NCI-H69 (cell line): ENCODE measurements at regions not wholly inside any gene's neighbourhood (a gene's known extent, or its start where the extent isn't known, plus 50 kb on each side); places are given as distances from the start of the nearest gene placed in this dataset.
"Not testable (repeated sequence)": the region's sequence is repeated elsewhere in the genome, so short reads cannot be mapped to it uniquely, and the experiment has no call there.

Experiments
- DNase-seq: peaks from one replicate; lab custom pipeline; 2025; lab: John Stamatoyannopoulos, UW

DNA sequence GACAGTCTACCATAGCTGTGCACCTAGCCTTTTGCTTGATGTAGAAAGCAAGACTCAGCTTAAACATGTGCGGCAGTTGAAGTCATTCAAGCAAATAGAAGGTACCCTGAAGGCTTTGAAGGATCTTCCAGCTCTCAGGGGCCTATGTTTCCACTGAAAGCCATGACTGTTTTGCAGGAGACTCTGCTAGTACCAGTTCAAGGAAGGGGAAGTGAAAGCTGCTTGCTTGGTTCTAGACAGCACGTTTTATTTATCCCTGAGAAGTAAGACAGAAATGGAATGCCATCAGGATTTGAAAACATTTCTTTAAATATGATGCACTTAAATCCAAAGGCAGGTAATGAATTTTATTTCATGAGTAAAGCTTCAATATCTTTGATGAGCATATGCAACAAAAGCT, 311.4 kb downstream of the PDCD6IP start:
- no peak for DNase-seq

DNA sequence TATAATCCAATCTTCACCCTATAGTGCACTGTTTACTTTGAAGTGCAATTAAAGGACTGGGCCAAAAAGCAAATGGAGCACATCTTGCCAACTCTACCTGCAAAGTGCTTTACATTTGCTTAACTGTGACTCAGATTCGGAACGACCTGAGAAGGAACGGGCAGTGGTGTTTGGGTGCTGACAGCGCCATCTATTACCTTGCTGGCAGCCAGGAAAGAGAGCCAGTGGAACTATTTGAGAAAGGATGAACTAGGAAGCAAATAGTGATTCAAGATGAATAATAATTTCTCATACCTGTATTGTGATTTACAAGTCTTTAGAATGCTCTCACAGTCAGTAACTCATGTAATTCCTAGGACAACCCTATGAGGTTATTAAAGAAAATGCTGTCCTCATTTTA, 312.9 kb downstream of the PDCD6IP start:
- peak; percentile 71 for DNase-seq

DNA sequence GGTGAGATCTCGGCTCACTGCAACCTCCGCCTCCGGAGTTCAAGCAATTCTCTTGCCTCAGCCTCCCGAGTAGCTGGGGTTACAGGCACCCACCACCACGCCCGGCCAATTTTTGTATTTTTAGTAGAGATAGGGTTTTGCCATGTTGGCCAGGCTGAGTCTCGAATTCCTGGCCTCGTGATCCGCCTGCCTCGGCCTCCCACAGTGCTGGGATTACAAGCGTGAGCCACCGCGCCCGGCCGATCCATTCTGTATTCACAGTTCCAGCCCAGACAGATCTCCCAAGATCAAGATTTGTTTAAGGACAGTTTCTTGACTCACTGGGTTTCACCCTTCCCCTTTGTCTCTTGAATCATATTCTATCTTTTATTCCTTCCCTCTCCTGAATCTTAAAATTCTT, 313.8 kb downstream of the PDCD6IP start:
- not testable (repeated sequence) for DNase-seq

DNA sequence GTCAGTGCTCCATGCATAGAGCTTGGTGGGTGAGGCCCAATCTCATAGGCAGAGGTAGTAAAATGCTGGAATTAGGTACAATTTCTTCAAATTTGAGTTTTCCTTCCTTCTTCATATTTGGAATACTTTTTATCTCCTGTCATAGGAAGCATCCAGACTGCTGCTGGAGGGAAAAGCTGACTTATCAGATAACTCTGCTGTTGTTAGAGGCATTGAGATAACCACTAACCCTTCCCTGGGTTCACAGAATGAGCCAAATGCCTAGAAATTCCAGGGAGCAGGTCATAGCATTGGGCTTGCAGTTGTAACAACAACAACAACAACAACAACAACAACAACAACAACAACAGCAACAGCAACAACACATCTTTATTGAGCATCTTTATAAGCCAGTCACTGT, 332.7 kb downstream of the PDCD6IP start:
- DNase-seq, result no peak

DNA sequence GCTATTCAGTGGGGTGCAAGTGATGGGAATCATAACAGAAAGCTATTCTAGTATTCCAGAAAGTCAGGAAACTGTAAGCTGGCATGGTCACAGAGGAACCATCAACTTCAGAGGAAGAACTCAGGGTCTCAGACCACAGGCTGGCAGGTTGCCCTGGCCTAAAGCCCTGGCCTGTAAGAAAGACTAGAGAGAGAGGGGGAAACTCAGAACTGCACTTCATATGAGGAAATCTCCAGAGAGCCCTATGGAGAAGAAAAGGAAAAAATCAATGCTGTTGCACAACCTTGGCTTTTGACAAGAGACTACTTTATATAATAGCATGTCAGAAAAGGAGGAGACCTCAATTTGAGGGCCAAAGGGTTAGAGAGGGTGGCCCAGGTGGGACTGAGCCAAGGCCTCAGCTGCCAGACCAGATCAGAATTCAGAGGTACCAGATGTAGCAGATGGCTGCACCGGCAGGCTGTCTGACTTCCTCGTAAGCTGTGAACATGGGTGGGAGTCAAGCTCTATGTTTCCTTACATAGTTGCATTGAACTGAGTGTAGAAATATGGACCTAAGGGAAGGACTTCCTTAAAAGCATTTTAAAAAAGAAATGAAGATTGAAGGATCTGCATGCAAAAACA, 333.8 kb downstream of the PDCD6IP start:
- DNase-seq, result peak; percentile 34

DNA sequence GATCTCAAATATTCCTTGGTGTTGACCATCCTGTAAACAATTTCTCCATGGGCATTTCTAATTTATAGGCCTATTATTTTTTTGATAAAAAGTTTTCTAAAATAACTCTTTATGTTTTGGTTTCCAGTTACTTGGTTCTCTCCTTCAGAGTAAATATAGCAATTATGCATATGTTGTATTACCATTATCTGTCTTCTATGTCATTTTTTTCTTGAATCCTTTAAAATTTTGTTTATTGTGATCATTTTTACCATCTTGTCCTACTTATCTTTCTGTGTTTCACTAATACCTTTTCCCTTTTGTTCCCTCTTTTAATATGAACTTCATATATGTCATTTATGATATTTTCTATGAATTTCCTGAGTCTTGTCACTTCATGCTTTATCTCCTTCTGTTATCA, 341.1 kb downstream of the PDCD6IP start:
- no peak for DNase-seq

DNA sequence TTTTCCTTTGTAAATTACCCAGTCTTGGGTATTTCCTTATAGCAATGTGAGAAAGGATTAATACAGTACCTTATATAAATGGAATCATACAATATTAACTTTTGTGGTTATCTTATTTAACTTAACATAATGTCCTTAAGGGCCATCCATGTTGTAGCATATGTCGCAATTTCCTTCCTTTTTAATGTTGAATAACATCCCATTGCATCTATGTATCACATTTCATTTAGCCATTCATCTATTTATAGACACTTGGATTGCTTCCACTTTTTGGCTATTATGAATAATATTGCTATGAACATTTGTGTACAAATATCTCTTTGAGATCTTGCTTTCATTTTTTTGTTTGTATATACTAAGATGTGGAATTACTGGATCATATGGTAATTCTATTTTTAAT, 342.2 kb downstream of the PDCD6IP start:
- no peak for DNase-seq

DNA sequence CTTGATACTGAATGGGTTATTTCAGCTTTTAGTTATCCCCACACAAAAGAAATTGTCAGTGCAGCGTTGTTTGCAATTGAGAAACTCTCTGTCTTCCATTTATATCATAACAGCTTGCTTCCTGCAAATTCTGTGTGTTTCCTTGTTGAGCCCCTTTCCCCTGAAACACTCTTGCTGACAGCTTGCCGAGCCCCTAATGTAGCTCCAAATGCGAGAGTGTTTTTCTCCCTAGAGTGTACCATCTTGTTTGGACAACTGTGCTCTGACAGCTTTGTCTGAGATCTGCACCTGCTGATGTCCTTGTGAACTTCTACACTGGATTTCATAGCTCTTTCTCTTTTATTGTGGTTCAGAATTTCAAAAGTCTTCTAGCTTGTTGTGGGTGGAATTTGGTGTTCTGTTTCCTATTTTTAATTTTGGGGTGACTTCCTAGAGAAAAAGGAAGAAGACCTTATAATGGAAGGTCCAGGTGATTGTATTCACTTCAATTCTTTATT, 343.5 kb downstream of the PDCD6IP start:
- no peak for DNase-seq

DNA sequence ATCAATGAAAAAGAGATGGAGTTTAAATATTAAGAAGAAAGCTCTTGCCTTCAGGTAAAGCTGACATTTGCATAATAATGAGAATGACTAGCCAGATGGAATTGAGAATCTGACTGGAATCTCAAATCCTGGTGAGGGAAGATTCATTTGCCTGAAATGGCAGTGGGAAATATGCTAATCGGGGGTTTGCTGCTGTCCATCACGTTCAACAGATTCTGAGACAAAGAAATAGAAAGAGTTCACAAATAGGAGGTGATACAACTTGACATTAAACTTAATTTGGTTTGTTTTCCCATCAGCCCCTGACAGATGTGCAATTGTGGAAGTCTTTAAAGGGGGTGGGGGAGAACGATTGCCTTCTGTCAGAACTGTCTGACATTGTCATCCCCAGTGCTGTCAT, 347.4 kb downstream of the PDCD6IP start:
- DNase-seq, result peak; percentile 30

DNA sequence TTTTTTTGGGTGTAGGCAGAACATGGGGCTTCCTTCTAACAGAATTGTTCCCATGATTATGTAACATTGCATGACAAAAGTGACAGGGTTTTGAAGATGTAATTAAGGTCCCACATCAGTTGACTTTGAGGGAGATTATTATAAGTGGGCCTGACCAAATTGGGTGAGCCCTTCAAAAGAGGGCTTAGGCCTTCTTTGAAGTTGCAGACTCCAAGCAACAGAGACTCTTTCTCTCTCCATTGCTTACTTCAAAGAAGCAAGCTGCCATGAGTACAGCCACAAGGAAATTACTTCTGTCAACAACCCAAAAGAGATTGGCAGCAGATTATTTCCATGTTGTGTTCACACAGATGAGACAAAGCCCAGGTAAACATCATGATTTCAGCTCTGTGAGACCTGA, 348.2 kb downstream of the PDCD6IP start:
- no peak for DNase-seq

DNA sequence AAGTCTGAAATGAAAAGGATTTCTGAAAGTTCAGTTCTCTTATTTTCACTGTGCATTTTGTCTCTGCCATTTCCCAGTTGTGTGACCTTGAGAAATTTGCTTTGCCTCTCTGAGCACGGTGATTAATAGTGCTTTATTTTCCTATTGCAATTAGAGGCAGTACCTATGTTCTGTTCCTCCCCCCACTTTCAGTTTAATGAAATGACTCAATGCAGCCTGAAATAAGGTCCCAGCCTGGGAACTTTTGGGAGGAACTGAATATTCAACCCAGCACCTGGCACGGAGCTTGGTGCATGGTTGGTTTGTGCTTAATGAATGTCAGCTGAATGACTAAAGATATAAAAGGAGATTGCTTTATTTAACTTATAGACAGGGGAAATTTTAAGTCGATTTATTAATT, 352.6 kb downstream of the PDCD6IP start:
- DNase-seq, result no peak

DNA sequence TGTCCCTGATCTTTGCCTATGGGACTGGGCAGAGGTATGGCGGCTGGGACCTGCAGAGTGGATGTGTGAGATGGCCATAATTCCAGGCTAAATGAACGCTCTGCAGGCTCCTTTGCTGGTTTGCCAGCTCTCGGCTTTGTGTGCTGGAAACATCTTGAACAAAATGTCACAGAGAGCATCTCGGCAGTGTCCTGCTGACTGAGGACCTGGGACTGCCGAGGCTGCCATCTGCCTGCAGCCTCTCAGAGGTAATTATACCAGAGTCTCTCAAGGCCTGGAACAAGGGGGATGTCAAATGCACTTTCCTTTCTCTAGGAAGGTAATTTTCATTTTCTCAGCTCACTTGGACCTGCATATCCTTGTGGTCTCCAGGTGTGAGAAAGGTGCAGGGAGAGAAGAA, 354.2 kb downstream of the PDCD6IP start:
- DNase-seq, result no peak

DNA sequence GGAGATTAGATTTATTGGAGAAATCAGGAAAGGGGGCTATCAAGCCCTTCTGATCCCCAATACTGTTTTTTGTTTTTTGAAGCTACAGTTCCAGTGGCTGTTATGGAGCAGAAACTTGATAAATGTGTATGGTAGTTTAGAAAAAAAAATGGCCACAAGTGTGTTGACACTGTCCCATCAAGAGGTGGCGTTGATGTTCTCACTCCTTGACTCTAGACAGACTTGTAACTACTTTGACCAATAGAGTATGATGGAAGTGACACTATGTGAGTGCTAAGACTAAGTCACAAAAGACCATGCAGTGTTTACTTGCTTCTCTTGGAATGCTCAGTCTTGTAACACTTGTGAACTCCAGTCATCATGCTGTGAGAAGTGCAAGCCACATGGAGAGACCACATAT, 356.7 kb downstream of the PDCD6IP start:
- no peak for DNase-seq

DNA sequence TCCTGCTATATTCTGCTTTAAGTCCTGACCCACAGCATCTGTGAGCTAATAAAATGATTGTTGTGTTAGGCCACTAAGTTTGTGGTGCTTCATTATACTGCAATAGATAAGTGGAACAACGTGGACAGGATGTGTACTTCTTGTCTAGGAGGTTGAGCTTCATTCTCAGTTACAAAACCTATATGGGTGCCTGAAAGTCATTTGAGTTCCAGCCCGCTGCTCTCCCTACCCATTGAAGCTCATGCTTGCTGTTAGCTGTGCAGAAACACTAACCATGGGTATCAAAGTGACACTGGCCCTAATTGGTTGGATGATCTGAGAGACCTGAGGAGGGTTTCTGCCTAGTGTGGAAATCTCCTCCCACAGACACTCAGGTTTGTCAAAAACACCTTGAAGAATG, 357.2 kb downstream of the PDCD6IP start:
- DNase-seq, result no peak

DNA sequence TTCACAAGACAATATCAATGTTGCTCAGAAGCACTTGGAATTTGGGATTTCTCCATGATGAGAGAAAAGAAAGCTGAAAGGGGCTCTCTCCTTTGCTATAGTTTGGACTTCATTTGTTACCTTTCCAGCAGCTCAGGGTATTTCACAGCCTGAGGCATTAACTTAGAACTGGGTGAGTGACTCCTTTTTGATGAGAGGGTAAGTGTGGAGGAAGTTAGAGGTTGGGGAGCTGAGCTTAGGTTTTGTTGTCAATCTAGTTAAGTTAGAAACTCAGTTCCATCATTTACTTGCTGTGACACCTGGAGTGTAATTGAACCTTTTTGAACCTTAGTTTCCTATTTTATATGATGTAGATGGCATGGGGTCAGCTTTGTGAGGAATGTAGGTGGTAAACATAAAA, 359.1 kb downstream of the PDCD6IP start:
- DNase-seq, result peak; percentile 12

DNA sequence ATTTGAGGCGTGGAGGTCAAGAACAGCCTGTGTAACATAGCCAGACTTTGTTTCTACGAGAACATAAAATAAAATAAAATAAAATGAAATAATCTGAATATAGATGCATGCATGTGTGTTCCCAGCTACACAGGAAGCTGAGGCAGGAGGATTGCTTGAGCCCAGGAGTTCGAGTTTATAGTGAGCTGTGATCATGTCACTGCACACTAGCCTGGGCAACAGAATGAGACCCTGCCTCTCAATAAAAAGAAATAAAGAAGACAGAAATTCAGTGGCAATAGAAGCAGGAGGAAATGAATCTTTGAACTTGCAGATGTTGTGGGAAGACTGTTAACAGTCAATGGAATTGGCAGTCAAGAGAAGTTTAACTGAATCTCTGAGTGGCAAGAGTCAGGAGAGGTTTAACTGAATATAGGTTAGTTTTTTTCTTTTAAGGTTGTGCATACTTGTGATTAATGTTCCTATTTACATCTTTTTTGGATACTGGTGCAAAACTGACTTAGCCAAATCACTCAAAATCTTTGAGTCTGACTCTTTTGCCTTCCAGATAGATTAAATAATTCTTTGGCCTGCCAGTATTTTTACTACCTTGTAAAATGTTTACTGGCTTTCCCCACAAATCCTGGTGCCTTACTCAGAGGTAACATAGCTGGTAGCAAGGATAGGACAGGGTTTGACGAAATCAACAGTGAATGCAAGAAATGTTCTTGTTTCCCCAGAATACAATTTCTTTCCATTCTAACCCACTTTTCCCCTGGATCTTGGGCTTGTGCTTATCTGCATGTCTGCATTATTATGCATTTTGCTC, 361.4 kb downstream of the PDCD6IP start:
- no peak for DNase-seq

DNA sequence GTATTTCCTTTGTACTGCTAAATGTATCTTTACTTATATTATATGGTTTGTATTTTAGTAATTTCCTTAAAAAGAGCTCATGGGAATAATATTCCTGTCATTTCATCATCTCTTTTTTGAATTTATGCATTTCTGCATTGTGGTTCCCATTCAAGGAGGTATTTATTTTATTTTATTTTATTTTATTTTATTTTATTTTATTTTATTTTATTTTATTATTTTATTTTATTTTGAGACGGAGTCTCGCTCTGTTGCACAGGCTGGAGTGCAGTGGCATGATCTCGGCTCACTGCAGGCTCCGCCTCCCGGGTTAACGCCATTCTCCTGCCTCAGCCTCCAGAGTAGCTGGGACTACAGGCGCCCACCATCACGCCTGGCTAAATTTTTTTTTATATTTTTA, 371.2 kb downstream of the PDCD6IP start:
- DNase-seq, result not testable (repeated sequence)

DNA sequence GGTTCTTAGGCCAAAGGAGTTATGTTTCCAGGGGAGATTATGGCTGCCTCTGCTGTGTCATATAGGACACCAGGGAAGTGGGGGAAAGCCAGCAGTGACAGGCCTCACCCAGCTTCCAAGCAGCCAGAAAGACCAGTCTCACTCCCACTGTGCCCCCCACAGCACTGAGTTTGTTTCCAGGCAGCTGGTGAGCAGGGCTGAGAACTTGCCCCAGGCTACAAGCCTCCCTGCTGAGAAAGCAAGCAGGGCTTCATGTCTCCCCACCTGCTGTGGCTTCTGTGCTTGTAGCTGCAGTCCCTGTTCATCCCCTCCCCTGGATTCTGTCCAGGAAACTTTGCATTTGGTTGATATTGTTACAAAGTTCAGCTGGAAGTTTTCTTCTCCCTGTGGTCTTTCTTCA, 376.3 kb downstream of the PDCD6IP start:
- DNase-seq, result peak; percentile 87

DNA sequence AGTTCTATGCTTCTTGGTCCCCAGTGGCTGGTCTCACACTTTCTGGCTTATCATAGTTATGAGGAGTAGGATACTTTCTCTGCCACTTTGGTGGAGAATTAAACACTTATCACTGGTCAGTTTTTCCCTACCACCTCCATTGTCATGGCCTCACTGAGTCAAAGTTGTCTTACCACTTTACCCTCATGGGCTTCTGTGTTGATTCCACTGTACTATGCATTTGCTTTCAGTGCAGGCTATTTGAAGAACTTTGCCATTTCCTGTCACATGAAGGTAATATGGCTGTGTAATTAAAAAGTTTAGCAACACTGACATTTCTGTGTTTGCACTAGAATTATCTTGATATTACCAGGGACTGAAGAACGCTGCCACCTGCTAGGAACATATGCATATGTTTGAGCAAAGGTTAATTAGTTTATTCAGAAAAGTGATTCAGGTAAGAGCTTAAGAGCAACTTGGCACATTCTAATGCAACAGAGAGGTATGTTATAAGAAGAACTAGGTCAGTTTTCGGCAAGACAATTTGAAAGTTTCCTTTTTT, 377.3 kb downstream of the PDCD6IP start:
- peak; percentile 92 for DNase-seq

DNA sequence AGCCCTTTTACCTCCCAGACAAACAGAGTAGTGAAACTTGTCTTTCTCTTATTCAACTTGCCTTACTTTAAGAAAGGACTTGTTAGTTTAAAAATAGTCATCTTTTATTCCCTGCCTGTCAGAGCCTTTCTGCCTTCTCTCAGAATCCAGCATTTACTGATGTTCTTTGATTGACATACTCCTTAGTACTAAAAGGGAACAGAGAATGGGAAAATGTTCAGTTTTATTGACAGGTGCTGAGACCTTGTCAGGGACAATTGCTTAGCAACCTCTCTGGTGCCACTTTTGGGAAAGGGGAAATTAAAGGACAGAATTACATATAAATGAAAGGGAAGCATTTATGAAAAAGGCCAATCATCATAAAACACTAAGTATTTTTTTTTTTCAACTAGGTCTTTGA, 378.3 kb downstream of the PDCD6IP start:
- DNase-seq, result no peak

DNA sequence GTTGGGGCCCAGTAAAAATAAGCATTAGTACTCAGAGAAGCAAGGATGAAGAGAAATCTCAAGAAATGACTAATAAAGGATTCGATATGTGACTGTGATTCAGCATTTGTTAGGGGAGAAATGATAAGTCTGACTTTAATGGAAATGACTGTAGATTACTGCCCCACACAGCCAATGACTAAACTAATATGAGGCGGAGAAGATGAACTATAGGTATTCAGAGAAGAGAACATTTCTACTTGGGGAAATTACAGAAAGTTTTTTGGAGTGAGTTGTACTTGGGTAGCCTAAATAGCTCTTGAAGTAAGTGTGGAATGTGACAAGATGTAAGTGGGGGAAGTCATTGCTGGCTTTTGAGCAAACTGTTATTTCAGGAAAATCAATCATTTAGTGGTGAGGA, 380.0 kb downstream of the PDCD6IP start:
- no peak for DNase-seq

DNA sequence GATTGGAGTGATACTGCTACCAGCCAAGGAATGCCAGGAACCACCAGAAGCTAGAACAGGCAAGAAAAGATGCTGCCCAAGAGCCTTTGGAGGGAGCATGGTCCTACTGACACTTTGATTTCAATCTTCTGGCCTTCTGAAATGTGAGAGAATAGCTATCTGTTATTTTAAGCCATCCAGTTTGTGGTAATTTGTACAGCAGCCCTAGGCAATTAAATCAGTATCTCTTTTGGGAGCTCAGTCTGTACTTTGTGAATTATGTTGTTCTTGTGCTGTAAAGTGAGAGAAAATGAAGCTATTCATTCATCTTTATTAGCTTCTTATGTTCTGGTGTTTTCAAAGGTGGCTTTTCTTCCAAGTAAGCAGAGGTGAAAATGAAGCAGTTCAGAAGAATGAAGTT, 381.3 kb downstream of the PDCD6IP start:
- DNase-seq, result no peak

DNA sequence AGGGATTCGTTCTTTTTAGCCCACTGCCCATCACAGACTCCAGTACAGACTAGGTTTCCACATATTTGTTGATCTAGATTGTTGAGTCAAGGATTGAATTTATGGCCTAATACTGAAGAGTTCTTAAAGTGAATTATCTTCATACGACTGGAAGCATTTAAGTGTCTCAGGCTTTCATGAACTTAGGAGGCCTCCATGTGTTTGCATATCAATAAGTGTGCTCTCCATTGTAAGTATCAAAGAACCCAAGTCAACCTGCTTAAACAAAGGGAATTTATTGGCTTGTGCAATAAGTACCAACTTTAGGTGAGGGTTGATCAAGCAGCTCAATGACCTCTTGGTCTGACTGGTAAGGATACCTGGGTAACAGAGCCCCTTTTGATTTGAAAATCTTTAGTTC, 382.1 kb downstream of the PDCD6IP start:
- no peak for DNase-seq
